ENCODE measurements at regions not wholly inside any gene's neighbourhood (a gene's known extent, or its start where the extent isn't known, plus 50 kb on each side); places are given as distances from the start of the nearest gene placed in this dataset.

DNA sequence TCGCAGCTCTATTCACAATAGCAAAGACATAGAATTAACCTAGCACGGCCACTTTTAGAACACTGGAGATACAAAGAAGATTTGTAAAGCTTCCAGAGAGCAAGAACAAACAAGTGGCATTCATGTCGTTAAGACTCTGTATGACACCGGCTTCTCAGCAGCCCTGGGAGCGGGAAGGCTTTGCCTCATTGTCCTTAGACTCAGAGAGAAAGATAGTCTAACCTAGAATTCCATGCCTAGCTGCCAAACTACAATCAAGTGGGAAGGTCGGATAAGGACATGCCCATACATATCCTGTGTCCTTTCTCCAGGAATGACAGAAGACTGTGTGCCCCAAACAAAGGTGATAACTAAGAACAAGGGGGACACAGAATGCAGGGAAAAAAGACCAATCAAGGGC is 1038.3 kb downstream of the BCL11B start:
- no peak for DNase-seq
- TF ChIP-seq, protein P1, sequence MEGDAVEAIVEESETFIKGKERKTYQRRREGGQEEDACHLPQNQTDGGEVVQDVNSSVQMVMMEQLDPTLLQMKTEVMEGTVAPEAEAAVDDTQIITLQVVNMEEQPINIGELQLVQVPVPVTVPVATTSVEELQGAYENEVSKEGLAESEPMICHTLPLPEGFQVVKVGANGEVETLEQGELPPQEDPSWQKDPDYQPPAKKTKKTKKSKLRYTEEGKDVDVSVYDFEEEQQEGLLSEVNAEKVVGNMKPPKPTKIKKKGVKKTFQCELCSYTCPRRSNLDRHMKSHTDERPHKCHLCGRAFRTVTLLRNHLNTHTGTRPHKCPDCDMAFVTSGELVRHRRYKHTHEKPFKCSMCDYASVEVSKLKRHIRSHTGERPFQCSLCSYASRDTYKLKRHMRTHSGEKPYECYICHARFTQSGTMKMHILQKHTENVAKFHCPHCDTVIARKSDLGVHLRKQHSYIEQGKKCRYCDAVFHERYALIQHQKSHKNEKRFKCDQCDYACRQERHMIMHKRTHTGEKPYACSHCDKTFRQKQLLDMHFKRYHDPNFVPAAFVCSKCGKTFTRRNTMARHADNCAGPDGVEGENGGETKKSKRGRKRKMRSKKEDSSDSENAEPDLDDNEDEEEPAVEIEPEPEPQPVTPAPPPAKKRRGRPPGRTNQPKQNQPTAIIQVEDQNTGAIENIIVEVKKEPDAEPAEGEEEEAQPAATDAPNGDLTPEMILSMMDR (IDR thresholded peaks at IDR 0.05), result no peak
- H3K27me3 ChIP-seq, result no peaks in the 10 kb centered on the region
- no peaks in the 10 kb centered on the region for H3K4me1 ChIP-seq
- intact Hi-C loops (cut with DNase I), result no loop called here
- H3K36me3 ChIP-seq, result no peaks in the 10 kb centered on the region
- no peak overlapping the region for H3K9ac ChIP-seq (ENCODE audit: low read depth in 2 of 2, low read length in 2 of 2)
- no peak overlapping the region for H3K4me3 ChIP-seq
- H3K9me3 ChIP-seq, result no peaks in the 10 kb centered on the region
- H3K27ac ChIP-seq, result no peak overlapping the region

DNA sequence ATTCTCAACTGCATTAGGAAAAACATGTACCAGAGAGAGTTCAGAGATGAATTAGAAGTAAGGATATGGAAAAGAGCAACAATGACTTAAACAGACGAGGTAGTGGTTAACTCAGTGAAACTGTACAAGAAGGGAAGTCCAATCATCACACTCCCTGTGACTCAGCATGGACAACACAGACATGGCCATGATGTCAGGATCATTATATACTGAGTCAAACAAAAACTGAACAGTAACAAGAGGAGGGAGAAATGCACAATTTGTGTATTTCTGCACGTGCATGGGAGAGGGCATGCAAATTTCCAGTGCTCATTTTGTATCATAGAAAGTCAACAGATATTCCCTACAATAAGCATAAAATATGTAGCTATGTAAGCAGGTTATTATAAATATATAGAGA is 1037.8 kb downstream of the BCL11B start:
- no peak overlapping the region for H3K9ac ChIP-seq (ENCODE audit: low read depth in 2 of 2, low read length in 2 of 2)
- H3K27ac ChIP-seq, result no peak overlapping the region
- H3K9me3 ChIP-seq, result no peaks in the 10 kb centered on the region
- no peak overlapping the region for H3K4me3 ChIP-seq
- TF ChIP-seq, protein P1 (IDR thresholded peaks at IDR 0.05), result no peak
- intact Hi-C loops (cut with DNase I), result no loop called here
- H3K27me3 ChIP-seq, result no peaks in the 10 kb centered on the region
- H3K4me1 ChIP-seq, result no peaks in the 10 kb centered on the region
- DNase-seq, result no peak
- no peaks in the 10 kb centered on the region for H3K36me3 ChIP-seq

DNA sequence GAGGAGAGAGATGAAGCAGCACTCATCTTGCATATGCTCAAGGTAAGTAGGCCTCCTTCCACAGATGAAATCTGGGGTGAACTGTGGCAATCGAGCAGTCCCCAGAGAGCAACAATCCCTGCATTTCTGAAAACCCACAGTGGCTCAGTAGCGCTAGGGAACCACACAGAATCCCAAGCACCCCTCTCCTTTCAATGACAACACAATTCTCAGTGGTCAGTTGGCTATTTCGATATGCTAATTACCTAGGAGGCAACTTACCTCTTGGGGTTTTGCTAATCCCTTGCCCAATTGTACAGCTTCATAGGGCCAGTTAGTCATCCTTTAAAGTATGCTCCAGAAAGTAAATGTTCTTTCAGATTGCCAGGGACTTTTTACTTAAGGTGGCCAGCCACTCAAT is 1035.7 kb downstream of the BCL11B start:
- Histone ChIP-seq H3K4me3 (no peak overlapping the region), H3K9ac (ENCODE audit: low read depth in 2 of 2, low read length in 2 of 2) (no peak overlapping the region), H3K4me1 (no peaks in the 10 kb centered on the region), H3K27ac (no peak overlapping the region), H3K9me3 (no peaks in the 10 kb centered on the region), H3K36me3 (no peaks in the 10 kb centered on the region), H3K27me3 (no peaks in the 10 kb centered on the region)
- intact Hi-C loops (cut with DNase I), result no loop called here
- TF ChIP-seq, protein P1 (IDR thresholded peaks at IDR 0.05), result no peak
- DNase-seq, result no peak

DNA sequence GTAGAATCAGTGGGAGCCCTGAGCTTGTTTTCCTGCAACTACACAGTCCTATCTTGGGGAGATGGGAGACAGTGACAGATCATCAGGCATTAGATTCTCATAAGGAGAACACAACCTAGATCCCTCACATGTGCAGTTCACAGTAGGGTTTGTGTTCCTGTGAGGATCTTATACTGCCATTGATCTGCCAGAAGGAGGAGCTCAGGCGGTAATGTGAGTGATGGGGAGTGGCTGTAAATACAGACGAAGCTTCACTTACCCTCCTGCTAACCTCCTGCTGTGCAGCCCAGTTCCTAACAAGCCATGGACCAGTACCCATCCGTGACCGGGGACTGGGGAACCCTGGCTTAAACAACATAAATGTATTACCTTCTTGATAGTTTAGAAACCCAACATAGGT is 1034.1 kb downstream of the BCL11B start:
- Histone ChIP-seq H3K9me3 (no peaks in the 10 kb centered on the region), H3K27me3 (no peaks in the 10 kb centered on the region), H3K27ac (no peak overlapping the region), H3K4me3 (no peak overlapping the region), H3K4me1 (no peaks in the 10 kb centered on the region), H3K36me3 (no peaks in the 10 kb centered on the region), H3K9ac (ENCODE audit: low read depth in 2 of 2, low read length in 2 of 2) (no peak overlapping the region)
- DNase-seq, result no peak
- TF ChIP-seq, protein P1 (IDR thresholded peaks at IDR 0.05), result no peak
- intact Hi-C loops (cut with DNase I), result no loop called here

DNA sequence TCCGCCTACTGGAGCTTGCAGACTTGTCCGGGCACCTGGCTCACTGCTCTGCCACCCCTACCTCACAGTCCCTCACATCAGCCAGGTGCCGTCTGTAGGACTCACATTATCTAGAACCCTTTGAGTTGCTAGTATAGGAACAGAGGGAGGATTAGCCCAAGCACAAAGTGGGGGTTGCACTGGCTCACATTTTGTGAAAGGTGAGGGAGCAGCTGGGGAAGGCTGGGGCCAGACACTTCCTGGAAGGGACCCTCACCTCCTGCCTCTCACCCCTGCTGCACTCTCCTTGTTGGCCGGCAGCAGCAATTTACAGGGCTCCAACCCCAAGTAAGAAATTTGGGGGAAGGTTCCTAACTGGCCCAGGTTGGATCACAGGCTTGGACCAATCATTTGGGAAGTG is 1031.6 kb downstream of the BCL11B start:
- no peaks in the 10 kb centered on the region for H3K36me3 ChIP-seq
- H3K27me3 ChIP-seq, result no peaks in the 10 kb centered on the region
- DNase-seq, result no peak
- no peak overlapping the region for H3K9ac ChIP-seq (ENCODE audit: low read depth in 2 of 2, low read length in 2 of 2)
- H3K4me3 ChIP-seq, result no peak overlapping the region
- no peaks in the 10 kb centered on the region for H3K9me3 ChIP-seq
- peaks cover 10% of the 10 kb centered on the region for H3K4me1 ChIP-seq
- no peak overlapping the region for H3K27ac ChIP-seq
- TF ChIP-seq, protein P1 (IDR thresholded peaks at IDR 0.05), result no peak
- intact Hi-C loops (cut with DNase I), result no loop called here

DNA sequence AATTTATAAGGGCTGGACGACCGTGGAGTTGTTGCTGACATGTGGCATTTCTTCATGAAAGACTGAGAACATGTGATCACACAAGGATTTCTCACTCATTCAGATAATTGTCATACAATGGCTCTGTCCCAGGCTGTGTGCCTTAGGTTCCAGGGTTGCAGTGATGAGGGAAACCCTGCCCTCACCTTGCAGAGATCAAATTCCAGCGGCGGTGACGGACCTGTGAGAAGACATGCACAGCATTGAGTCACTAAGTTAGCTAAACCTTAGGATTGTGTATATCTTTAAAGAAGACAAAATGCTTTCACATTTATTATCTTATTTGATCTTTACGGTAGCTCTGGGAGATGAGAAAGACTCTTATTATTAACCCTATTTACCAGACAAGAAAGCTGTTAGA is 1029.1 kb downstream of the BCL11B start:
- intact Hi-C loops (cut with DNase I), result no loop called here
- H3K27me3 ChIP-seq, result no peaks in the 10 kb centered on the region
- H3K27ac ChIP-seq, result no peak overlapping the region
- DNase-seq, result peak; percentile 28
- no peak overlapping the region for H3K4me3 ChIP-seq
- no peaks in the 10 kb centered on the region for H3K36me3 ChIP-seq
- H3K4me1 ChIP-seq, result peaks cover 10% of the 10 kb centered on the region
- TF ChIP-seq, protein P1 (IDR thresholded peaks at IDR 0.05), result no peak
- H3K9me3 ChIP-seq, result no peaks in the 10 kb centered on the region
- no peak overlapping the region for H3K9ac ChIP-seq (ENCODE audit: low read depth in 2 of 2, low read length in 2 of 2)

Data from colonic mucosa (tissue), 4 donors.